MCF 10A (cell line): ENCODE measurements at regions not wholly inside any gene's neighbourhood (a gene's known extent, or its start where the extent isn't known, plus 50 kb on each side); places are given as distances from the start of the nearest gene placed in this dataset.

Experiments
- BruUV-seq: library from RNA; stranded (reverse); fragments of 400-500 nt; replicated peaks from 2 replicates; lab custom pipeline; 2021; lab: Mats Ljungman, UMichigan
- CTCF ChIA-PET: fragments of 300-600 bp; sonication (Branson Sonifier 250); formaldehyde crosslinking; extraction: SDS; loops from one replicate; lab custom pipeline; 2021; ENCODE audit warnings: antibody characterized with exemption, inconsistent platforms; lab: Yijun Ruan, JAX
- POLR2A ChIA-PET: fragments of 300-600, 350-650 bp; sonication (Branson Sonifier 250); formaldehyde crosslinking; extraction: SDS; loops from one replicate; lab custom pipeline; 2020; ENCODE audit warnings: antibody characterized with exemption, inconsistent platforms; lab: Yijun Ruan, JAX
- DNase-seq: peaks from one replicate; pipeline ENCODE4 v3.0.0-alpha.2; 2018; ENCODE audit not compliant: unreplicated experiment
- H3K27ac Mint-ChIP-seq: one replicate; pipeline ENCODE4 v1.8.0; 2022; ENCODE audit warnings: mild to moderate bottlenecking, low read depth, mixed read lengths; ENCODE audit not compliant: unreplicated experiment
- H3K27me3 Mint-ChIP-seq: one replicate; pipeline ENCODE4 v1.8.0; 2022; ENCODE audit warnings: mixed read lengths; ENCODE audit not compliant: insufficient read depth, unreplicated experiment
- H3K36me3 Mint-ChIP-seq: one replicate; pipeline ENCODE4 v1.8.0; 2022; ENCODE audit warnings: mild to moderate bottlenecking, moderate library complexity, mixed read lengths; ENCODE audit not compliant: insufficient read depth, unreplicated experiment
- H3K4me1 Mint-ChIP-seq: one replicate; pipeline ENCODE4 v1.8.0; 2022; ENCODE audit warnings: mixed read lengths; ENCODE audit not compliant: insufficient read depth, unreplicated experiment
- H3K4me3 Mint-ChIP-seq: one replicate; pipeline ENCODE4 v1.8.0; 2022; ENCODE audit warnings: mild to moderate bottlenecking, moderate library complexity, mixed read lengths; ENCODE audit not compliant: unreplicated experiment
- H3K9me3 Mint-ChIP-seq: one replicate; pipeline ENCODE4 v1.8.0; 2022; ENCODE audit warnings: mixed read lengths; ENCODE audit not compliant: unreplicated experiment
- CTCF ChIP-seq: fragments of 200-600 bp; IDR thresholded peaks from one replicate; pipeline ENCODE4 v1.8.0; 2022; ENCODE audit warnings: antibody characterized with exemption, mild to moderate bottlenecking; ENCODE audit not compliant: unreplicated experiment
- intact Hi-C: fragments of 100-400 bp; cut with micrococcal nuclease; formaldehyde crosslinking; loops from 2 replicates; pipeline ENCODE4 v1.14.1; 2022

- ChIA-PET CTCF (no interaction called here), POLR2A (interaction anchor here (0.5 kb wide), 1 partner anchor 1389 kb away, joined by 4 read pairs; no protein-coding TSS in a partner anchor)
- intact Hi-C loops, result no loop called here
- no peak overlapping the region for H3K27ac Mint-ChIP-seq
- no peaks in the 10 kb centered on the region for H3K9me3 Mint-ChIP-seq
- no peak for DNase-seq
- H3K4me1 Mint-ChIP-seq, result peaks cover 25% of the 10 kb centered on the region
- H3K36me3 Mint-ChIP-seq, result no peaks in the 10 kb centered on the region
- H3K27me3 Mint-ChIP-seq, result peaks cover 12% of the 10 kb centered on the region
- H3K4me3 Mint-ChIP-seq, result no peak overlapping the region
- no peak for TF ChIP-seq CTCF
- BruUV-seq, result no TSS peak
Observed at GRCh38 chr17:77598241-77598620, 360.3 kb upstream of the TNRC6C start.

GRCh38 chr17:77599699-77600098, 358.8 kb upstream of the TNRC6C start:
- no peaks in the 10 kb centered on the region for H3K36me3 Mint-ChIP-seq
- DNase-seq, result no peak
- peaks cover 10% of the 10 kb centered on the region for H3K27me3 Mint-ChIP-seq
- TF ChIP-seq CTCF, result no peak
- CTCF ChIA-PET, result interaction anchor here (0.7 kb wide), 1 partner anchor 18 kb away, joined by 3 read pairs; no protein-coding TSS in a partner anchor
- peaks cover 31% of the 10 kb centered on the region for H3K4me1 Mint-ChIP-seq
- H3K4me3 Mint-ChIP-seq, result no peak overlapping the region
- POLR2A ChIA-PET, result no interaction called here
- no TSS peak for BruUV-seq
- no peak overlapping the region for H3K27ac Mint-ChIP-seq
- intact Hi-C loops, result no loop called here
- no peaks in the 10 kb centered on the region for H3K9me3 Mint-ChIP-seq

- ChIA-PET POLR2A (no interaction called here), CTCF (interaction anchor here (0.7 kb wide), 1 partner anchor 120 kb away, joined by 3 read pairs; no protein-coding TSS in a partner anchor)
- peaks cover 31% of the 10 kb centered on the region for H3K4me1 Mint-ChIP-seq
- no peaks in the 10 kb centered on the region for H3K9me3 Mint-ChIP-seq
- no peak for TF ChIP-seq CTCF
- peaks cover 3% of the 10 kb centered on the region for H3K27me3 Mint-ChIP-seq
- intact Hi-C loops, result no loop called here
- no peak overlapping the region for H3K4me3 Mint-ChIP-seq
- H3K36me3 Mint-ChIP-seq, result no peaks in the 10 kb centered on the region
- DNase-seq, result no peak
- peak overlapping the region; percentile 98 for H3K27ac Mint-ChIP-seq
- BruUV-seq, result no TSS peak
Observed at GRCh38 chr17:77600346-77600745, 358.2 kb upstream of the TNRC6C start.

- H3K9me3 Mint-ChIP-seq, result no peaks in the 10 kb centered on the region
- BruUV-seq, result no TSS peak
- no peak for DNase-seq
- H3K4me1 Mint-ChIP-seq, result peaks cover 31% of the 10 kb centered on the region
- H3K4me3 Mint-ChIP-seq, result peak overlapping the region; percentile 67
- no peaks in the 10 kb centered on the region for H3K36me3 Mint-ChIP-seq
- no peak for TF ChIP-seq CTCF
- H3K27me3 Mint-ChIP-seq, result no peaks in the 10 kb centered on the region
- ChIA-PET CTCF (interaction anchor here (0.5 to 0.7 kb wide), 2 partner anchors 80 to 119 kb away, joined by 3 to 4 read pairs; no protein-coding TSS in a partner anchor), POLR2A (interaction anchor here (0.6 to 1.5 kb wide), 5 partner anchors 9 to 866 kb away, joined by 3 to 11 read pairs (median 3); no protein-coding TSS in a partner anchor)
- H3K27ac Mint-ChIP-seq, result peak overlapping the region; percentile 98
- intact Hi-C loops, result no loop called here
Observed at GRCh38 chr17:77601054-77601979, 357.2 kb upstream of the TNRC6C start.
